Esophagus squamous epithelium (tissue), 4 donors: ENCODE measurements at regions not wholly inside any gene's neighbourhood (a gene's known extent, or its start where the extent isn't known, plus 50 kb on each side); places are given as distances from the start of the nearest gene placed in this dataset.

Experiments used
- POLR2A ChIP-seq, 4 donors: fragments of 450-650 bp; IDR thresholded peaks; one replicate each; pipeline ENCODE4 v1.6.1; 2017; ENCODE audit warnings: antibody characterized with exemption in 4 of 4, mild to moderate bottlenecking in 4 of 4, moderate library complexity in 3 of 4
- TF ChIP-seq, protein P1 (sequence below), 6 experiments: fragments of 450-650 bp in 4 of 6; fragments of 200-600 bp in 2 of 6; sonication (generic) in 2 of 6; IDR thresholded peaks; one replicate each; pipeline ENCODE4 v1.5.1; 2016 to 2019; ENCODE audit warnings: antibody characterized with exemption in 6 of 6, mild to moderate bottlenecking in 4 of 6, moderate library complexity in 4 of 6

GRCh38 chr5:126271141-126271540, 152.1 kb upstream of the GRAMD2B start:
- TF ChIP-seq, protein P1, sequence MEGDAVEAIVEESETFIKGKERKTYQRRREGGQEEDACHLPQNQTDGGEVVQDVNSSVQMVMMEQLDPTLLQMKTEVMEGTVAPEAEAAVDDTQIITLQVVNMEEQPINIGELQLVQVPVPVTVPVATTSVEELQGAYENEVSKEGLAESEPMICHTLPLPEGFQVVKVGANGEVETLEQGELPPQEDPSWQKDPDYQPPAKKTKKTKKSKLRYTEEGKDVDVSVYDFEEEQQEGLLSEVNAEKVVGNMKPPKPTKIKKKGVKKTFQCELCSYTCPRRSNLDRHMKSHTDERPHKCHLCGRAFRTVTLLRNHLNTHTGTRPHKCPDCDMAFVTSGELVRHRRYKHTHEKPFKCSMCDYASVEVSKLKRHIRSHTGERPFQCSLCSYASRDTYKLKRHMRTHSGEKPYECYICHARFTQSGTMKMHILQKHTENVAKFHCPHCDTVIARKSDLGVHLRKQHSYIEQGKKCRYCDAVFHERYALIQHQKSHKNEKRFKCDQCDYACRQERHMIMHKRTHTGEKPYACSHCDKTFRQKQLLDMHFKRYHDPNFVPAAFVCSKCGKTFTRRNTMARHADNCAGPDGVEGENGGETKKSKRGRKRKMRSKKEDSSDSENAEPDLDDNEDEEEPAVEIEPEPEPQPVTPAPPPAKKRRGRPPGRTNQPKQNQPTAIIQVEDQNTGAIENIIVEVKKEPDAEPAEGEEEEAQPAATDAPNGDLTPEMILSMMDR (IDR thresholded peaks at IDR 0.05), result no peak
- TF ChIP-seq POLR2A (IDR thresholded peaks at IDR 0.05), result no peak
